ENCODE measurements at regions not wholly inside any gene's neighbourhood (a gene's known extent, or its start where the extent isn't known, plus 50 kb on each side); places are given as distances from the start of the nearest gene placed in this dataset.

DNA sequence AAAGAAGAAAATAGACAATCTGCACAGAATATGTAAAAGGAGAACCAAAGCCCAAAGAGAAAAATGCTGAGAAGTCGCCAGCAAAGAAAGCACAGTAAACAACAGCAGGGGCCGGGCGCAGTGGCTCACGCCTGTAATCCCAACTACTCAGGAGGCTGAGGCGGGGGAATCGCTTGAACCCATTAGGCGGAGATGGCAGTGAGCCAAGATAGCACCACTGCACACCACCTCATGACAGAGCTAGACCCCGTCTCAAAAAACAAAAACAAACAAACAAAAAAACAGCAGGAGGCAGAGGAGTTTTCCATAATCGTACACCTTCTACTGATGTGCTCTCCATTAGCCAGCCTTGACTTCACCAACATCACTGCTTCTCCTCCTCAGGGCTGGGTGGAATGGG lies 153.2 kb downstream of the LYPLAL1 start:
- CTCF ChIA-PET: no interaction called here
- POLR2A ChIA-PET: no interaction called here
- TF ChIP-seq PHF8 (IDR thresholded peaks at IDR 0.05; ENCODE audit: borderline replicate concordance, low read depth): no peak
- no peak for TF ChIP-seq FOSB (CRISPR knock-in tag; IDR thresholded peaks at IDR 0.05)
- no peak for TF ChIP-seq NR3C1 (IDR thresholded peaks at IDR 0.05)
- TF ChIP-seq RARB (CRISPR knock-in tag; IDR thresholded peaks at IDR 0.05): no peak
- TF ChIP-seq ESRRA (IDR thresholded peaks at IDR 0.05; ENCODE audit: borderline replicate concordance, low read length): no peak
- no peak for TF ChIP-seq MAX (IDR thresholded peaks at IDR 0.05)
- no peak for TF ChIP-seq SMC3 (IDR thresholded peaks at IDR 0.05)
- no peak for TF ChIP-seq JUN (IDR thresholded peaks at IDR 0.05)
- TF ChIP-seq MYC (IDR thresholded peaks at IDR 0.05; ENCODE audit: borderline replicate concordance, low read length): no peak
- no peak for TF ChIP-seq KDM5A (IDR thresholded peaks at IDR 0.05)
- TF ChIP-seq CHD4 (IDR thresholded peaks at IDR 0.05; ENCODE audit: borderline replicate concordance): no peak
- TF ChIP-seq ZSCAN20 (CRISPR knock-in tag; IDR thresholded peaks at IDR 0.05): no peak
- TF ChIP-seq EP300 (IDR thresholded peaks at IDR 0.05): no peak
- TF ChIP-seq FOXS1 (CRISPR knock-in tag; IDR thresholded peaks at IDR 0.05): no peak
- no peak for TF ChIP-seq ZNF302 (CRISPR knock-in tag; IDR thresholded peaks at IDR 0.05)
- TF ChIP-seq GATA3 (IDR thresholded peaks at IDR 0.05; ENCODE audit: borderline replicate concordance): no peak
- TF ChIP-seq EHMT2 (IDR thresholded peaks at IDR 0.05; ENCODE audit: low read depth): no peak
- TF ChIP-seq RCOR1 (IDR thresholded peaks at IDR 0.05; ENCODE audit: low read depth, low read length): no peak
- no peak for TF ChIP-seq HOXB5 (CRISPR knock-in tag; IDR thresholded peaks at IDR 0.05)
- Histone ChIP-seq H3K4me1 (peaks cover 33% of the 10 kb centered on the region), H3K27ac (no peak overlapping the region), H3K4me2 (no peak overlapping the region), H3K4me3 (no peak overlapping the region), H3K9me3 (no peaks in the 10 kb centered on the region; the same call in 2 of the 3 replicates)
- WGBS (ENCODE audit: missing lambda C conversion rate): 96% methylated on average over 9 of the region's 9 CpGs
- DNase-seq (ENCODE audit: low read depth in 1 of 2, low spot score in 1 of 2): no peak
- FAIRE-seq: no peak
- ATAC-seq: no peak

GRCh38 chr1:219325368-219325742 lies 151.7 kb downstream of the LYPLAL1 start:
- ATAC-seq (no peak), FAIRE-seq (no peak), DNase-seq (ENCODE audit: low read depth in 1 of 2, low spot score in 1 of 2) (no peak)
- H3K27ac ChIP-seq: 0 out of 6 replicates have a peak overlapping the region, but pooled peaks of 1 of the 2 experiments have one; percentile 4
- peaks cover 33% of the 10 kb centered on the region for H3K4me1 ChIP-seq
- POLR2A ChIA-PET: no interaction called here
- H3K4me2 ChIP-seq: peak overlapping the region; percentile 53
- CTCF ChIA-PET: no interaction called here
- no peak overlapping the region for H3K4me3 ChIP-seq
- TF ChIP-seq ESRRA (IDR thresholded peaks at IDR 0.05; ENCODE audit: borderline replicate concordance, low read length) (no peak), JUNB (IDR thresholded peaks at IDR 0.05) (0 out of 2 replicates have a peak, but pooled peaks have one; percentile 3), PHF8 (IDR thresholded peaks at IDR 0.05; ENCODE audit: borderline replicate concordance, low read depth) (no peak), E2F6 (IDR thresholded peaks at IDR 0.05; ENCODE audit: borderline replicate concordance, low read depth) (no peak), NR3C1 (IDR thresholded peaks at IDR 0.05) (no peak), ZNF302 (CRISPR knock-in tag; IDR thresholded peaks at IDR 0.05) (no peak), CHD4 (IDR thresholded peaks at IDR 0.05; ENCODE audit: borderline replicate concordance) (no peak)
- WGBS (ENCODE audit: missing lambda C conversion rate): 64% methylated on average over 1 of the region's 1 CpG
- no peaks in the 10 kb centered on the region; the same call in 2 of the 3 replicates for H3K9me3 ChIP-seq

DNA sequence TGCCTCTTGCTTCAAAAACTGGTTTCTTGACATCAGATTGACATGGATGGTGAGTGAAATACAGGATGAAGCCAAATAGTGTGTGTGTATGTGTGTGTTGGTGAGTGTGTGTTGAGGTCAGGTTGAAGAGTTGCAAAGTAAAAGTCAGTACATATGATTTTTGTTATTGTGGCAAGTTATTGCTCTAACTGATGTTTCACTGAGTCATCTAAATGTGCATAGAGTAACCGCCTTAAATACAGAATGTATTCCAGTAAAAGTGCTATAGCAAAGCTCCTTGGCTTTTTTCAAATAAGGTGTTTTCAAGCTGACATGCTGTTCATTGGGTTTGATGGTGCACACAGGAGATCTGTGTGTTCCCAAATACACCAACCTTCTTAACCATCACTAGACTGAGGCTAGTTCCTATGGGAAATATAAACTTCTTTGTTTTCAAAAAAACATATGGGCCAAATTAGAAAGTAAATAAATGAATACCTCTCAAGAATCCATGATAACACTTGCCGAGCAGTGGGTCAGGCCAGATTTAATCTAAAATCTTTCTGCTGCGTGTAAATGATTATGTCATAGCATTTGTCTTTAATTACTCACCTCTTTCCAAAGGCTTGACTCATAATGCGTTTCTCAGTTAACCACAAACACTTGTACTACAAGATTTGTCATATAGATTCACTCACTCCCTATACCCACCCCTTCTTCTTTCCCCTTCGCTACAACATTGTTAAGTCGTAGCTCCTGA lies 151.1 kb downstream of the LYPLAL1 start:
- H3K4me2 ChIP-seq: peak overlapping the region; percentile 53
- FAIRE-seq (no peak), ATAC-seq (peak; percentile 54 to 78), DNase-seq (ENCODE audit: low read depth in 1 of 2, low spot score in 1 of 2) (peak; percentile 13 to 43)
- H3K9me3 ChIP-seq: no peaks in the 10 kb centered on the region; the same call in 2 of the 3 replicates
- ChIA-PET CTCF (no interaction called here), POLR2A (no interaction called here)
- peak; percentile 72 for TF ChIP-seq FOSL2 (IDR thresholded peaks at IDR 0.05)
- peak; percentile 74 for TF ChIP-seq FOSL2 (CRISPR knock-in tag; IDR thresholded peaks at IDR 0.05)
- TF ChIP-seq JUNB (IDR thresholded peaks at IDR 0.05): peak; percentile 81
- TF ChIP-seq GATA3 (IDR thresholded peaks at IDR 0.05; ENCODE audit: borderline replicate concordance): peak; percentile 70; the same call in 1 of the 2 replicates
- peak in 1 of 2 experiments; percentile 42; a peak in 1 of 4 replicates for TF ChIP-seq CEBPB (IDR thresholded peaks at IDR 0.05)
- peak; percentile 18 for TF ChIP-seq MAFK (IDR thresholded peaks at IDR 0.05; ENCODE audit: partially characterized antibody)
- TF ChIP-seq, protein P1, sequence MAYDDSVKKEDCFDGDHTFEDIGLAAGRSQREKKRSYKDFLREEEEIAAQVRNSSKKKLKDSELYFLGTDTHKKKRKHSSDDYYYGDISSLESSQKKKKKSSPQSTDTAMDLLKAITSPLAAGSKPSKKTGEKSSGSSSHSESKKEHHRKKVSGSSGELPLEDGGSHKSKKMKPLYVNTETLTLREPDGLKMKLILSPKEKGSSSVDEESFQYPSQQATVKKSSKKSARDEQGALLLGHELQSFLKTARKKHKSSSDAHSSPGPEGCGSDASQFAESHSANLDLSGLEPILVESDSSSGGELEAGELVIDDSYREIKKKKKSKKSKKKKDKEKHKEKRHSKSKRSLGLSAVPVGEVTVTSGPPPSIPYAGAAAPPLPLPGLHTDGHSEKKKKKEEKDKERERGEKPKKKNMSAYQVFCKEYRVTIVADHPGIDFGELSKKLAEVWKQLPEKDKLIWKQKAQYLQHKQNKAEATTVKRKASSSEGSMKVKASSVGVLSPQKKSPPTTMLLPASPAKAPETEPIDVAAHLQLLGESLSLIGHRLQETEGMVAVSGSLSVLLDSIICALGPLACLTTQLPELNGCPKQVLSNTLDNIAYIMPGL (CRISPR knock-in tag; IDR thresholded peaks at IDR 0.05; ENCODE audit: borderline replicate concordance): no peak
- no peak for TF ChIP-seq CTCF (IDR thresholded peaks at IDR 0.05)
- peaks cover 33% of the 10 kb centered on the region for H3K4me1 ChIP-seq
- no peak overlapping the region for H3K4me3 ChIP-seq
- H3K27ac ChIP-seq: peak overlapping the region; percentile 0 to 32; a peak in 3 of 6 replicates
- 22% methylated on average over 6 of the region's 6 CpGs for WGBS (ENCODE audit: missing lambda C conversion rate)

All from A549 (cell line).